ENCODE measurements at regions not wholly inside any gene's neighbourhood (a gene's known extent, or its start where the extent isn't known, plus 50 kb on each side); places are given as distances from the start of the nearest gene placed in this dataset.

- TF ChIP-seq TAF1 (IDR thresholded peaks at IDR 0.05; ENCODE audit: borderline replicate concordance, insufficient read depth, low read length) (no peak), POLR2AphosphoS5 (IDR thresholded peaks at IDR 0.05; ENCODE audit: low read depth, low read length) (no peak), REST (IDR thresholded peaks at IDR 0.05; ENCODE audit: insufficient read depth in 1 of 2, low read depth in 2 of 2, low read length in 2 of 2) (no peak), FOXP2 (optimal IDR thresholded peaks at IDR 0.05; ENCODE audit: borderline replicate concordance, extremely low read depth, extremely low read length, insufficient read depth) (no peak), SIN3A (IDR thresholded peaks at IDR 0.05; ENCODE audit: borderline replicate concordance, insufficient read depth, low read length) (no peak)
Measured at GRCh38 chr14:83838226-83838625, 1691.7 kb upstream of the FLRT2 start.

GRCh38 chr14:83842547-83842946, 1687.4 kb upstream of the FLRT2 start:
- TF ChIP-seq TAF1 (IDR thresholded peaks at IDR 0.05; ENCODE audit: borderline replicate concordance, insufficient read depth, low read length) (no peak), POLR2AphosphoS5 (IDR thresholded peaks at IDR 0.05; ENCODE audit: low read depth, low read length) (no peak), FOXP2 (optimal IDR thresholded peaks at IDR 0.05; ENCODE audit: borderline replicate concordance, extremely low read depth, extremely low read length, insufficient read depth) (no peak), REST (IDR thresholded peaks at IDR 0.05; ENCODE audit: insufficient read depth in 1 of 2, low read depth in 2 of 2, low read length in 2 of 2) (no peak), SIN3A (IDR thresholded peaks at IDR 0.05; ENCODE audit: borderline replicate concordance, insufficient read depth, low read length) (no peak)

GRCh38 chr14:83847102-83847501, 1682.8 kb upstream of the FLRT2 start:
- TF ChIP-seq FOXP2 (optimal IDR thresholded peaks at IDR 0.05; ENCODE audit: borderline replicate concordance, extremely low read depth, extremely low read length, insufficient read depth) (no peak), REST (IDR thresholded peaks at IDR 0.05; ENCODE audit: insufficient read depth in 1 of 2, low read depth in 2 of 2, low read length in 2 of 2) (no peak), SIN3A (IDR thresholded peaks at IDR 0.05; ENCODE audit: borderline replicate concordance, insufficient read depth, low read length) (no peak), TAF1 (IDR thresholded peaks at IDR 0.05; ENCODE audit: borderline replicate concordance, insufficient read depth, low read length) (no peak), POLR2AphosphoS5 (IDR thresholded peaks at IDR 0.05; ENCODE audit: low read depth, low read length) (no peak)

- TF ChIP-seq TAF1 (IDR thresholded peaks at IDR 0.05; ENCODE audit: borderline replicate concordance, insufficient read depth, low read length) (no peak), FOXP2 (optimal IDR thresholded peaks at IDR 0.05; ENCODE audit: borderline replicate concordance, extremely low read depth, extremely low read length, insufficient read depth) (no peak), SIN3A (IDR thresholded peaks at IDR 0.05; ENCODE audit: borderline replicate concordance, insufficient read depth, low read length) (no peak), POLR2AphosphoS5 (IDR thresholded peaks at IDR 0.05; ENCODE audit: low read depth, low read length) (no peak), REST (IDR thresholded peaks at IDR 0.05; ENCODE audit: insufficient read depth in 1 of 2, low read depth in 2 of 2, low read length in 2 of 2) (no peak)
Measured at GRCh38 chr14:83850092-83850491, 1679.9 kb upstream of the FLRT2 start.

GRCh38 chr14:83856334-83856733, 1673.6 kb upstream of the FLRT2 start:
- TF ChIP-seq TAF1 (IDR thresholded peaks at IDR 0.05; ENCODE audit: borderline replicate concordance, insufficient read depth, low read length) (no peak), FOXP2 (optimal IDR thresholded peaks at IDR 0.05; ENCODE audit: borderline replicate concordance, extremely low read depth, extremely low read length, insufficient read depth) (no peak)
